ENCODE measurements at regions not wholly inside any gene's neighbourhood (a gene's known extent, or its start where the extent isn't known, plus 50 kb on each side); places are given as distances from the start of the nearest gene placed in this dataset.

DNA sequence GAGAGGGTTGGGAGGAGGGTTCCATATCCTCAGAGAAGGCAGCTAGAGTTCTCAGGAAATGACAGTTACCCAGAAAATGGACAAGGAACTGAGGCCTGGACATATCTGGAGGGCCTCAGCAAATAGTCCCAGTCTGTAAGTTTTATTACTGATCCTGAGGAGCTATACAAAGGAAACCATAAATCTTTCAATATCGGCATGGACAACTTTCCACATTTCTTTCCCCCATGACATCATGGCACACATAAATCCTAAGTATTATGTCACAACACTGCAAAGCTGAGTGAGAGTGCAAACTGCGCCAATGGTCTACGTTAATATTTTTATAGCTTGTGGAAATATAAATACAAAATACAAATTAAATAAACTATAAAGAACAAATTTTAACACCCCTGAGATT lies 1356.2 kb upstream of the C9orf72 start:
- Histone ChIP-seq H4K91ac (ENCODE audit: insufficient read length, low read depth, low read length) (no peak overlapping the region), H3T11ph (ENCODE audit: low read length) (no peak overlapping the region), H3K27me3 (ENCODE audit: insufficient read depth, low read length) (no peaks in the 10 kb centered on the region), H2BK5ac (ENCODE audit: insufficient read length, low read length) (no peak overlapping the region), H3K23ac (ENCODE audit: insufficient read length, low read depth, low read length) (no peak overlapping the region), H2BK120ac (ENCODE audit: low read depth, low read length, poor library complexity, severe bottlenecking) (no peak overlapping the region), H2AFZ (ENCODE audit: low read length) (no peak overlapping the region), H2BK15ac (ENCODE audit: low read depth, low read length) (no peak overlapping the region), H2BK20ac (ENCODE audit: low read depth, low read length, poor library complexity, severe bottlenecking) (no peak overlapping the region), H2BK12ac (ENCODE audit: insufficient read length, low read depth, low read length) (no peak overlapping the region), H2AK5ac (ENCODE audit: insufficient read length, low read length) (no peak overlapping the region), H3K9ac (ENCODE audit: extremely low read depth, insufficient read length, low read length) (no peak overlapping the region), H3K23me2 (ENCODE audit: insufficient read length, low read depth, low read length, poor library complexity, severe bottlenecking) (no peaks in the 10 kb centered on the region), H3K18ac (ENCODE audit: insufficient read length, low read depth, low read length) (no peak overlapping the region), H3K4me1 (ENCODE audit: insufficient read depth, low read length) (peaks cover 4% of the 10 kb centered on the region; the same call in 1 of the 2 replicates), H3K79me2 (ENCODE audit: insufficient read depth, low read length) (no peaks in the 10 kb centered on the region), H3K27ac (ENCODE audit: insufficient read length, low read depth, low read length) (no peak overlapping the region), H4K5ac (ENCODE audit: insufficient read length, low read depth, low read length) (no peak overlapping the region), H3K14ac (ENCODE audit: insufficient read depth, low read length) (no peak overlapping the region), H4K8ac (replicated peaks; ENCODE audit: insufficient read length, low read depth, low read length) (no peak overlapping the region), H3K9me3 (ENCODE audit: control insufficient read depth, low read depth, low read length) (no peaks in the 10 kb centered on the region), H4K20me1 (ENCODE audit: control insufficient read depth, insufficient read depth, insufficient read length) (no peaks in the 10 kb centered on the region), H3K4ac (ENCODE audit: low read depth, low read length) (no peak overlapping the region), H3K56ac (ENCODE audit: insufficient read length, low read depth, low read length) (no peak overlapping the region), H3K4me2 (ENCODE audit: insufficient read depth, insufficient read length, low read length) (no peak overlapping the region), H3K79me1 (ENCODE audit: insufficient read depth, low read depth, low read length, poor library complexity, severe bottlenecking) (no peaks in the 10 kb centered on the region)
- TF ChIP-seq, protein P1, sequence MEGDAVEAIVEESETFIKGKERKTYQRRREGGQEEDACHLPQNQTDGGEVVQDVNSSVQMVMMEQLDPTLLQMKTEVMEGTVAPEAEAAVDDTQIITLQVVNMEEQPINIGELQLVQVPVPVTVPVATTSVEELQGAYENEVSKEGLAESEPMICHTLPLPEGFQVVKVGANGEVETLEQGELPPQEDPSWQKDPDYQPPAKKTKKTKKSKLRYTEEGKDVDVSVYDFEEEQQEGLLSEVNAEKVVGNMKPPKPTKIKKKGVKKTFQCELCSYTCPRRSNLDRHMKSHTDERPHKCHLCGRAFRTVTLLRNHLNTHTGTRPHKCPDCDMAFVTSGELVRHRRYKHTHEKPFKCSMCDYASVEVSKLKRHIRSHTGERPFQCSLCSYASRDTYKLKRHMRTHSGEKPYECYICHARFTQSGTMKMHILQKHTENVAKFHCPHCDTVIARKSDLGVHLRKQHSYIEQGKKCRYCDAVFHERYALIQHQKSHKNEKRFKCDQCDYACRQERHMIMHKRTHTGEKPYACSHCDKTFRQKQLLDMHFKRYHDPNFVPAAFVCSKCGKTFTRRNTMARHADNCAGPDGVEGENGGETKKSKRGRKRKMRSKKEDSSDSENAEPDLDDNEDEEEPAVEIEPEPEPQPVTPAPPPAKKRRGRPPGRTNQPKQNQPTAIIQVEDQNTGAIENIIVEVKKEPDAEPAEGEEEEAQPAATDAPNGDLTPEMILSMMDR (conservative IDR thresholded peaks at IDR 0.05), result no peak
- no peak overlapping the region for H3K27ac Mint-ChIP-seq
- no CpG with 5 or more reads among the region's 3 CpGs for WGBS (ENCODE audit: extremely low coverage, insufficient read length, low lambda C conversion rate)
- H3K9me3 Mint-ChIP-seq, result no peaks in the 10 kb centered on the region; a peak in 2 of 5 replicates
- no peaks in the 10 kb centered on the region for H3K27me3 Mint-ChIP-seq (ENCODE audit: low read depth)
- no peak for DNase-seq
- H3K36me3 Mint-ChIP-seq (ENCODE audit: insufficient read depth in 1 of 3, low read depth in 3 of 3), result no peaks in the 10 kb centered on the region
- H3K4me3 Mint-ChIP-seq, result no peak overlapping the region
- peaks cover 27 to 28% of the 10 kb centered on the region in 2 experiments for H3K4me1 Mint-ChIP-seq

Measured in H9 (cell line).